H9 (cell line): ENCODE measurements at regions not wholly inside any gene's neighbourhood (a gene's known extent, or its start where the extent isn't known, plus 50 kb on each side); places are given as distances from the start of the nearest gene placed in this dataset.

Experiments used
- DNase-seq: peaks from one replicate; pipeline ENCODE4 v3.0.0-alpha.2; 2017
- H2AFZ ChIP-seq: one replicate; pipeline ENCODE4 v1.6.1; 2013; ENCODE audit warnings: mild to moderate bottlenecking, low read length, control low read depth, moderate library complexity
- H2AK5ac ChIP-seq: 2 replicates; pipeline ENCODE4 v1.6.1; 2013; ENCODE audit warnings: low read length, control low read depth, mixed read lengths; ENCODE audit not compliant: insufficient read length
- H2BK120ac ChIP-seq: one replicate; pipeline ENCODE4 v1.6.1; 2013; ENCODE audit warnings: low read depth, mild to moderate bottlenecking, low read length, control low read depth, inconsistent platforms; ENCODE audit not compliant: poor library complexity, severe bottlenecking
- H2BK12ac ChIP-seq: 2 replicates; pipeline ENCODE4 v1.6.1; 2013; ENCODE audit warnings: low read length, control low read depth, mixed read lengths, low read depth; ENCODE audit not compliant: insufficient read length
- H2BK15ac ChIP-seq: 2 replicates; pipeline ENCODE4 v1.6.1; 2013; ENCODE audit warnings: low read depth, low read length, control low read depth
- H2BK20ac ChIP-seq: one replicate; pipeline ENCODE4 v1.6.1; 2013; ENCODE audit warnings: low read depth, mild to moderate bottlenecking, low read length, control low read depth, inconsistent platforms; ENCODE audit not compliant: poor library complexity, severe bottlenecking
- H2BK5ac ChIP-seq: 2 replicates; pipeline ENCODE4 v1.6.1; 2013; ENCODE audit warnings: low read length, control low read depth, mixed read lengths; ENCODE audit not compliant: insufficient read length
- H3K14ac ChIP-seq: 2 replicates; pipeline ENCODE4 v1.6.1; 2013; ENCODE audit warnings: low read length, control low read depth; ENCODE audit not compliant: insufficient read depth
- H3K18ac ChIP-seq: 2 replicates; pipeline ENCODE4 v1.6.1; 2013; ENCODE audit warnings: low read depth, mild to moderate bottlenecking, mixed read lengths, low read length, control low read depth; ENCODE audit not compliant: insufficient read length
- H3K23ac ChIP-seq: 2 replicates; pipeline ENCODE4 v1.6.1; 2013; ENCODE audit warnings: low read length, control low read depth, mixed read lengths, low read depth; ENCODE audit not compliant: insufficient read length
- H3K23me2 ChIP-seq: 2 replicates; pipeline ENCODE4 v1.6.1; 2013; ENCODE audit warnings: low read depth, mild to moderate bottlenecking, mixed read lengths, low read length, control low read depth; ENCODE audit not compliant: insufficient read length, poor library complexity, severe bottlenecking
- H3K27ac ChIP-seq: 2 replicates; pipeline ENCODE4 v1.5.1; 2013; ENCODE audit warnings: low read length, control low read depth, mixed read lengths, low read depth; ENCODE audit not compliant: insufficient read length
- H3K27me3 ChIP-seq: 2 replicates; pipeline ENCODE4 v1.6.1; 2013; ENCODE audit warnings: low read length, control low read depth, inconsistent platforms; ENCODE audit not compliant: insufficient read depth
- H3K4ac ChIP-seq: 2 replicates; pipeline ENCODE4 v1.6.1; 2013; ENCODE audit warnings: low read depth, mild to moderate bottlenecking, control low read depth, inconsistent platforms, low read length, moderate library complexity
- H3K4me1 ChIP-seq: 2 replicates; pipeline ENCODE4 v1.6.1; 2013; ENCODE audit warnings: low read length, control low read depth, inconsistent platforms; ENCODE audit not compliant: insufficient read depth
- H3K4me2 ChIP-seq: 2 replicates; pipeline ENCODE4 v1.6.1; 2013; ENCODE audit warnings: low read length, control low read depth, mixed read lengths; ENCODE audit not compliant: insufficient read length, insufficient read depth
- H3K56ac ChIP-seq: 2 replicates; pipeline ENCODE4 v1.6.1; 2013; ENCODE audit warnings: low read depth, mild to moderate bottlenecking, mixed read lengths, low read length, control low read depth; ENCODE audit not compliant: insufficient read length
- H3K79me1 ChIP-seq: 2 replicates; pipeline ENCODE4 v1.6.1; 2013; ENCODE audit warnings: low read depth, mild to moderate bottlenecking, moderate library complexity, low read length, control low read depth, inconsistent platforms; ENCODE audit not compliant: insufficient read depth, poor library complexity, severe bottlenecking
- H3K79me2 ChIP-seq: 2 replicates; pipeline ENCODE4 v1.6.1; 2013; ENCODE audit warnings: low read length, control low read depth, inconsistent platforms; ENCODE audit not compliant: insufficient read depth
- H3K9ac ChIP-seq: 2 replicates; pipeline ENCODE4 v1.6.1; 2013; ENCODE audit warnings: low read length, control low read depth, mixed read lengths; ENCODE audit not compliant: insufficient read length; ENCODE audit errors: extremely low read depth
- H3K9me3 ChIP-seq: one replicate; pipeline ENCODE4 v1.6.1; 2013; ENCODE audit warnings: low read depth, low read length, inconsistent platforms; ENCODE audit not compliant: control insufficient read depth
- H3T11ph ChIP-seq: one replicate; pipeline ENCODE4 v1.6.1; 2013; ENCODE audit warnings: mild to moderate bottlenecking, low read length, control low read depth, inconsistent platforms
- H4K20me1 ChIP-seq: one replicate; pipeline ENCODE4 v1.6.1; 2013; ENCODE audit not compliant: control insufficient read depth, insufficient read length, insufficient read depth
- H4K5ac ChIP-seq: 2 replicates; pipeline ENCODE4 v1.6.1; 2013; ENCODE audit warnings: low read depth, mild to moderate bottlenecking, mixed read lengths, low read length, control low read depth; ENCODE audit not compliant: insufficient read length
- H4K8ac ChIP-seq: replicated peaks from 2 replicates; pipeline ENCODE4 v1.6.1; 2013; ENCODE audit warnings: low read length, control low read depth, mixed read lengths, low read depth; ENCODE audit not compliant: insufficient read length
- H4K91ac ChIP-seq: 2 replicates; pipeline ENCODE4 v1.6.1; 2013; ENCODE audit warnings: low read depth, mild to moderate bottlenecking, moderate library complexity, mixed read lengths, low read length, control low read depth; ENCODE audit not compliant: insufficient read length
- H3K27ac Mint-ChIP-seq, 3 experiments: 2 replicates in 2 of 3; 3 replicates in 1 of 3; pipeline ENCODE4 v1.8.0; 2020 to 2021; ENCODE audit warnings: mixed read lengths in 3 of 3, mild to moderate bottlenecking in 1 of 3, moderate library complexity in 1 of 3
- H3K27me3 Mint-ChIP-seq: 2 replicates; pipeline ENCODE4 v1.8.0; 2021; ENCODE audit warnings: low read depth, mild to moderate bottlenecking, moderate library complexity, mixed read lengths
- H3K36me3 Mint-ChIP-seq, 3 experiments: 2 replicates in 2 of 3; 3 replicates in 1 of 3; pipeline ENCODE4 v1.8.0; 2020 to 2021; ENCODE audit warnings: low read depth in 3 of 3, mixed read lengths in 3 of 3; ENCODE audit not compliant: insufficient read depth in 1 of 3
- H3K4me1 Mint-ChIP-seq, 2 experiments: 2 replicates each; pipeline ENCODE4 v1.8.0; 2020; ENCODE audit warnings: mixed read lengths in 2 of 2
- H3K4me3 Mint-ChIP-seq, 2 experiments: 2 replicates in 1 of 2; 3 replicates in 1 of 2; pipeline ENCODE4 v1.8.0; 2020 to 2021; ENCODE audit warnings: mild to moderate bottlenecking in 2 of 2, mixed read lengths in 2 of 2, moderate library complexity in 1 of 2
- H3K9me3 Mint-ChIP-seq, 2 experiments: 2 replicates in 1 of 2; 3 replicates in 1 of 2; pipeline ENCODE4 v1.8.0; 2020; ENCODE audit warnings: mild to moderate bottlenecking in 2 of 2, mixed read lengths in 2 of 2, moderate library complexity in 1 of 2
- WGBS: extraction: QIAGEN DNeasy Blood & Tissue Kit; methylation state at CpG from one replicate; pipeline ENCODE4 v1.1.7; 2013; ENCODE audit warnings: missing lambda C conversion rate, low lambda C conversion rate, mixed read lengths; ENCODE audit not compliant: insufficient read length; ENCODE audit errors: extremely low coverage; 5-methylcytosine and 5-hydroxymethylcytosine counted together
- TF ChIP-seq, protein P1 (sequence below): fragments of 200-600 bp; sonication (generic); conservative IDR thresholded peaks from 3 replicates; pipeline ENCODE4 v1.8.0; 2021; ENCODE audit warnings: antibody characterized with exemption, mild to moderate bottlenecking

DNA sequence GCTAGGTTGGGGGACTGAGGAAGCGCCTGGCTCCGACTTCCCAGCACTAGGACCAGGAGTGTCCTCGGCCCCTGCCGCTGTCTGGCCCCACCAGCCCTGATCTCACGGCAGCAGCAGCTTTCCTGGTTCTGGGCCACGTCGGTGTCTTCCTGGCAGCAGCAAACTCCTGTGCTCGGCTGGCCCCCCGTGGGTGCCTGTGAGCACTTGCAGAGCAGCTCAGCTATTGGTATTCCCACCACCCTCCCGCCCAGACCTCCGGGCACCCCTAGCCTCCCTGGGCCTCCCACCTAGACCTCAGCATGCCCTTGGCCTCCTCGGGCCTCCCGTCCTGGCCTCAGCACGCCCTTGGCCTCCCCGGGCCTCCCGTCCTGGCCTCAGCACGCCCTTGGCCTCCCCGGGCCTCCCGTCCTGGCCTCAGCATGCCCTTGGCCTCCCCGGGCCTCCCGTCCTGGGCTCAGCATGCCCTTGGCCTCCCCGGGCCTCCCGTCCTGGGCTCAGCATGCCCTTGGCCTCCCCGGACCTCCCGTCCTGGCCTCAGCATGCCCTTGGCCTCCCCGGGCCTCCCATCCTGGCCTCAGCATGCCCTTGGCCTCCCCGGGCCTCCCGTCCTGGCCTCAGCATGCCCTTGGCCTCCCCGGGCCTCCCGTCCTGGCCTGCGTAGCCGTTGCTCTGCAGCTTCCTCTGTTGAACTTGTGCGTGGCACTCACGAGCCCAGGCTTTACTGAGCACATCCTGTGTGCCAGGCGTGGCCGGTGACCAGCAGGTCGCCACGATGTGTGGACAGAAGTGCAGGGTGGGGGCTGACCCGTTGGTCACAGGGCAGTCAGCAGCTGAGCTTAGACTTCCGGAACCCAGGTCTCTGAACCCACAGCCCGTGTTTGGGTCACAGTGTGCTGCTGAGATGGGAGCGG, 51.8 kb upstream of the ACSF3 start:
- Histone ChIP-seq H3K27ac (no peak overlapping the region), H3K4me1 (no peaks in the 10 kb centered on the region), H2BK20ac (no peak overlapping the region), H3K23ac (no peak overlapping the region), H3K4ac (no peak overlapping the region), H4K91ac (no peak overlapping the region), H2BK5ac (no peak overlapping the region), H3K18ac (no peak overlapping the region), H3K9me3 (no peaks in the 10 kb centered on the region), H3T11ph (no peak overlapping the region), H3K23me2 (no peaks in the 10 kb centered on the region), H4K8ac (no peak overlapping the region), H3K56ac (no peak overlapping the region), H4K20me1 (no peaks in the 10 kb centered on the region), H2AFZ (no peak overlapping the region), H3K79me2 (no peaks in the 10 kb centered on the region), H2AK5ac (no peak overlapping the region), H3K27me3 (no peaks in the 10 kb centered on the region), H3K4me2 (no peak overlapping the region), H3K79me1 (no peaks in the 10 kb centered on the region), H3K14ac (peak overlapping the region; percentile 15; the same call in 1 of the 2 replicates), H3K9ac (no peak overlapping the region), H2BK12ac (no peak overlapping the region), H2BK15ac (no peak overlapping the region), H2BK120ac (no peak overlapping the region), H4K5ac (no peak overlapping the region)
- no peak overlapping the region for H3K27ac Mint-ChIP-seq
- H3K36me3 Mint-ChIP-seq: no peaks in the 10 kb centered on the region
- TF ChIP-seq, protein P1, sequence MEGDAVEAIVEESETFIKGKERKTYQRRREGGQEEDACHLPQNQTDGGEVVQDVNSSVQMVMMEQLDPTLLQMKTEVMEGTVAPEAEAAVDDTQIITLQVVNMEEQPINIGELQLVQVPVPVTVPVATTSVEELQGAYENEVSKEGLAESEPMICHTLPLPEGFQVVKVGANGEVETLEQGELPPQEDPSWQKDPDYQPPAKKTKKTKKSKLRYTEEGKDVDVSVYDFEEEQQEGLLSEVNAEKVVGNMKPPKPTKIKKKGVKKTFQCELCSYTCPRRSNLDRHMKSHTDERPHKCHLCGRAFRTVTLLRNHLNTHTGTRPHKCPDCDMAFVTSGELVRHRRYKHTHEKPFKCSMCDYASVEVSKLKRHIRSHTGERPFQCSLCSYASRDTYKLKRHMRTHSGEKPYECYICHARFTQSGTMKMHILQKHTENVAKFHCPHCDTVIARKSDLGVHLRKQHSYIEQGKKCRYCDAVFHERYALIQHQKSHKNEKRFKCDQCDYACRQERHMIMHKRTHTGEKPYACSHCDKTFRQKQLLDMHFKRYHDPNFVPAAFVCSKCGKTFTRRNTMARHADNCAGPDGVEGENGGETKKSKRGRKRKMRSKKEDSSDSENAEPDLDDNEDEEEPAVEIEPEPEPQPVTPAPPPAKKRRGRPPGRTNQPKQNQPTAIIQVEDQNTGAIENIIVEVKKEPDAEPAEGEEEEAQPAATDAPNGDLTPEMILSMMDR: no peak
- H3K9me3 Mint-ChIP-seq: peaks cover 3 to 4% of the 10 kb centered on the region in 2 experiments; a peak in 3 of 5 replicates
- no peak overlapping the region for H3K4me3 Mint-ChIP-seq
- no peak for DNase-seq
- peaks cover 0 to 16% of the 10 kb centered on the region in 2 experiments; a peak in 3 of 4 replicates for H3K4me1 Mint-ChIP-seq
- H3K27me3 Mint-ChIP-seq: peaks cover 6% of the 10 kb centered on the region
- no CpG with 5 or more reads among the region's 42 CpGs for WGBS
